ENCODE measurements at regions not wholly inside any gene's neighbourhood (a gene's known extent, or its start where the extent isn't known, plus 50 kb on each side); places are given as distances from the start of the nearest gene placed in this dataset.

DNA sequence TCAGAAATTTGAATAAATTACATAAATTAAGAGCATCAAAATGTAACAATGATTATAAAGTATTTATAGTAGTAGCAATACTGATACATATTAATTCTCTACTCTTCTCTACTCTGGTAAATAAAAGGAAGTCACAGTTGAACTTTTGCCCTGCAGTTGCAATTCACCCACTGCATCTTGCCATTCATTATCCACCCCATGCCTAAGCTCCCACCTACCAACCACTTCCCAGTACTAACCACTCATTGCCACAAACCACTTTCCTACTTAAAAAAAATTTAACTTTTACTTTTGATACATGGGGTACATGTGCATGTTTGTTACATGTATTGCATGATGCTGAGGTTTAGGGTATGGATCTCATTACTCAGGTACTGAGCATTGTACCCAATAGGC, 174.0 kb downstream of the RASSF9 start:
- TF ChIP-seq, protein P1, sequence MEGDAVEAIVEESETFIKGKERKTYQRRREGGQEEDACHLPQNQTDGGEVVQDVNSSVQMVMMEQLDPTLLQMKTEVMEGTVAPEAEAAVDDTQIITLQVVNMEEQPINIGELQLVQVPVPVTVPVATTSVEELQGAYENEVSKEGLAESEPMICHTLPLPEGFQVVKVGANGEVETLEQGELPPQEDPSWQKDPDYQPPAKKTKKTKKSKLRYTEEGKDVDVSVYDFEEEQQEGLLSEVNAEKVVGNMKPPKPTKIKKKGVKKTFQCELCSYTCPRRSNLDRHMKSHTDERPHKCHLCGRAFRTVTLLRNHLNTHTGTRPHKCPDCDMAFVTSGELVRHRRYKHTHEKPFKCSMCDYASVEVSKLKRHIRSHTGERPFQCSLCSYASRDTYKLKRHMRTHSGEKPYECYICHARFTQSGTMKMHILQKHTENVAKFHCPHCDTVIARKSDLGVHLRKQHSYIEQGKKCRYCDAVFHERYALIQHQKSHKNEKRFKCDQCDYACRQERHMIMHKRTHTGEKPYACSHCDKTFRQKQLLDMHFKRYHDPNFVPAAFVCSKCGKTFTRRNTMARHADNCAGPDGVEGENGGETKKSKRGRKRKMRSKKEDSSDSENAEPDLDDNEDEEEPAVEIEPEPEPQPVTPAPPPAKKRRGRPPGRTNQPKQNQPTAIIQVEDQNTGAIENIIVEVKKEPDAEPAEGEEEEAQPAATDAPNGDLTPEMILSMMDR (conservative IDR thresholded peaks at IDR 0.05; ENCODE audit: low read length): no peak
- TF ChIP-seq EZH2phosphoT487 (IDR thresholded peaks at IDR 0.05; ENCODE audit: borderline replicate concordance, low read depth, low read length): no peak

Data from OCI-LY7 (cell line).